ENCODE measurements at regions not wholly inside any gene's neighbourhood (a gene's known extent, or its start where the extent isn't known, plus 50 kb on each side); places are given as distances from the start of the nearest gene placed in this dataset.

DNA sequence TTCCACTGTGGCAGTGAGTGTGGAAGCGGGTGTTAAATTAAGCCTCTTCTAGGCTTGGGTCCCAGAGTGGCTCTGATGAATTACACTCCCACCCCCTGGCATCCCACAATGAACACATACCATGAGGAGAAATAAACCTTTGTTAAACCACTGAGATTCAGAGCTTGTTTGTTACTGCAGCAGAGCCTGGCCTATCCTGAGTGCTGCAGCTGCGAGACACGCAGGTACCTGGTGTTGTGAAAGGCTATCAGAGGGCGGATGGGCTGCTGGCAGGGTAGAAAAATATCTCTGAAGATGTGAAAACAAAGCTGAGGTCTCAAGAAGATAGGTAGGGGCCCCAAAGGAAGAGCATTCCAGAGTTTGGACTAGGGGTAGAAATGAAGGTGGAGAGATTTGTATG, 138.4 kb upstream of the STX18 start:
- RAD21 ChIA-PET (ENCODE audit: low non-redundant PET in 1 of 2, low total read pairs in 2 of 2, uncharacterized antibody in 2 of 2, unreplicated experiment in 2 of 2), result interaction anchor here in 1 of 2 experiments (0.7 kb wide), 1 partner anchor 82 kb away, joined by 4 read pairs; no protein-coding TSS in a partner anchor
- DNase-seq (ENCODE audit: low read depth, low spot score), result no peak
- BruUV-seq (replicated peaks), result no TSS peak
- Histone ChIP-seq H3K9ac (ENCODE audit: low read length) (no peak overlapping the region), H3K79me2 (ENCODE audit: insufficient read depth, low read length) (no peaks in the 10 kb centered on the region), H3K9me3 (ENCODE audit: control insufficient read depth in 1 of 2, insufficient read depth in 1 of 2, low read depth in 1 of 2, low read length in 2 of 2) (no peaks in the 10 kb centered on the region), H3K27ac (ENCODE audit: low read depth, low read length) (no peak overlapping the region), H3K36me3 (ENCODE audit: control insufficient read depth in 1 of 2, insufficient read depth in 2 of 2, low read length in 2 of 2) (no peaks in the 10 kb centered on the region), H3K9me2 (ENCODE audit: insufficient read depth) (no peaks in the 10 kb centered on the region), H3K4me3 (replicated peaks in 1 of 2; ENCODE audit: low read depth in 1 of 2, low read length in 2 of 2) (no peak overlapping the region), H3K4me2 (ENCODE audit: low read length) (no peak overlapping the region), H3K27me3 (ENCODE audit: insufficient read depth, low read length) (no peaks in the 10 kb centered on the region), H2AFZ (ENCODE audit: low read depth, low read length, poor library complexity, severe bottlenecking) (no peak overlapping the region), H3K4me1 (ENCODE audit: control insufficient read depth in 1 of 2, insufficient read depth in 2 of 2, low read length in 2 of 2) (peaks cover 0 to 3% of the 10 kb centered on the region in 2 experiments; a peak in 1 of 4 replicates), H4K20me1 (ENCODE audit: insufficient read depth) (no peaks in the 10 kb centered on the region)
- no peak for TF ChIP-seq SP1 (IDR thresholded peaks at IDR 0.05; ENCODE audit: low read depth)
- TF ChIP-seq EZH2phosphoT487 (IDR thresholded peaks at IDR 0.05; ENCODE audit: borderline replicate concordance), result no peak
- TF ChIP-seq SRF (IDR thresholded peaks at IDR 0.05; ENCODE audit: low read depth), result no peak
- no peak for TF ChIP-seq JUND (IDR thresholded peaks at IDR 0.05)
- TF ChIP-seq POLR2AphosphoS5 (IDR thresholded peaks at IDR 0.05; ENCODE audit: low read depth, low read length), result no peak
- no peak for TF ChIP-seq SIN3A (IDR thresholded peaks at IDR 0.05; ENCODE audit: low read depth)
- TF ChIP-seq FOSL1 (IDR thresholded peaks at IDR 0.05; ENCODE audit: low read depth), result no peak
- TF ChIP-seq, protein P1, sequence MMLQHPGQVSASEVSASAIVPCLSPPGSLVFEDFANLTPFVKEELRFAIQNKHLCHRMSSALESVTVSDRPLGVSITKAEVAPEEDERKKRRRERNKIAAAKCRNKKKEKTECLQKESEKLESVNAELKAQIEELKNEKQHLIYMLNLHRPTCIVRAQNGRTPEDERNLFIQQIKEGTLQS (IDR thresholded peaks at IDR 0.05), result no peak
- TF ChIP-seq MAX (IDR thresholded peaks at IDR 0.05), result no peak
- POLR2A ChIA-PET, result no interaction called here
- CTCF ChIA-PET, result interaction anchor here (1.0 kb wide), 1 partner anchor 82 kb away, joined by 3 read pairs; no protein-coding TSS in a partner anchor
- ATAC-seq, result no peak
- intact Hi-C loops (cut with micrococcal nuclease), result no loop called here
